ENCODE measurements at regions not wholly inside any gene's neighbourhood (a gene's known extent, or its start where the extent isn't known, plus 50 kb on each side); places are given as distances from the start of the nearest gene placed in this dataset.

- Histone ChIP-seq H3K4me3 (no peak overlapping the region), H3K27me3 (no peaks in the 10 kb centered on the region), H3K9me3 (no peaks in the 10 kb centered on the region), H3K4me1 (no peaks in the 10 kb centered on the region), H3K36me3 (no peaks in the 10 kb centered on the region), H3K27ac (no peak overlapping the region)
- intact Hi-C loops (cut with DNase I; ENCODE audit: low total_unique reads): no loop called here
- TF ChIP-seq POLR2A (IDR thresholded peaks at IDR 0.05): no peak
- TF ChIP-seq, protein P1, sequence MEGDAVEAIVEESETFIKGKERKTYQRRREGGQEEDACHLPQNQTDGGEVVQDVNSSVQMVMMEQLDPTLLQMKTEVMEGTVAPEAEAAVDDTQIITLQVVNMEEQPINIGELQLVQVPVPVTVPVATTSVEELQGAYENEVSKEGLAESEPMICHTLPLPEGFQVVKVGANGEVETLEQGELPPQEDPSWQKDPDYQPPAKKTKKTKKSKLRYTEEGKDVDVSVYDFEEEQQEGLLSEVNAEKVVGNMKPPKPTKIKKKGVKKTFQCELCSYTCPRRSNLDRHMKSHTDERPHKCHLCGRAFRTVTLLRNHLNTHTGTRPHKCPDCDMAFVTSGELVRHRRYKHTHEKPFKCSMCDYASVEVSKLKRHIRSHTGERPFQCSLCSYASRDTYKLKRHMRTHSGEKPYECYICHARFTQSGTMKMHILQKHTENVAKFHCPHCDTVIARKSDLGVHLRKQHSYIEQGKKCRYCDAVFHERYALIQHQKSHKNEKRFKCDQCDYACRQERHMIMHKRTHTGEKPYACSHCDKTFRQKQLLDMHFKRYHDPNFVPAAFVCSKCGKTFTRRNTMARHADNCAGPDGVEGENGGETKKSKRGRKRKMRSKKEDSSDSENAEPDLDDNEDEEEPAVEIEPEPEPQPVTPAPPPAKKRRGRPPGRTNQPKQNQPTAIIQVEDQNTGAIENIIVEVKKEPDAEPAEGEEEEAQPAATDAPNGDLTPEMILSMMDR (IDR thresholded peaks at IDR 0.05): no peak
- DNase-seq: no peak
These were observed 317.8 kb downstream of the SNX13 start for GRCh38 chr7:17622451-17622850.

- intact Hi-C loops (cut with DNase I; ENCODE audit: low total_unique reads): no loop called here
- Histone ChIP-seq H3K27me3 (no peaks in the 10 kb centered on the region), H3K36me3 (no peaks in the 10 kb centered on the region), H3K4me1 (no peaks in the 10 kb centered on the region), H3K4me3 (no peak overlapping the region), H3K27ac (no peak overlapping the region), H3K9me3 (no peaks in the 10 kb centered on the region)
- TF ChIP-seq, protein P1 (IDR thresholded peaks at IDR 0.05): no peak
- TF ChIP-seq POLR2A (IDR thresholded peaks at IDR 0.05): no peak
- no peak for DNase-seq
These were observed 316.6 kb downstream of the SNX13 start for GRCh38 chr7:17623546-17624185.

GRCh38 chr7:17624379-17624778 lies 315.9 kb downstream of the SNX13 start:
- H3K36me3 ChIP-seq: no peaks in the 10 kb centered on the region
- no peak overlapping the region for H3K4me3 ChIP-seq
- no peaks in the 10 kb centered on the region for H3K9me3 ChIP-seq
- no peak for TF ChIP-seq POLR2A (IDR thresholded peaks at IDR 0.05)
- TF ChIP-seq, protein P1 (IDR thresholded peaks at IDR 0.05): no peak
- no peak for DNase-seq
- H3K27ac ChIP-seq: no peak overlapping the region
- intact Hi-C loops (cut with DNase I; ENCODE audit: low total_unique reads): no loop called here
- no peaks in the 10 kb centered on the region for H3K27me3 ChIP-seq
- H3K4me1 ChIP-seq: no peaks in the 10 kb centered on the region

DNA sequence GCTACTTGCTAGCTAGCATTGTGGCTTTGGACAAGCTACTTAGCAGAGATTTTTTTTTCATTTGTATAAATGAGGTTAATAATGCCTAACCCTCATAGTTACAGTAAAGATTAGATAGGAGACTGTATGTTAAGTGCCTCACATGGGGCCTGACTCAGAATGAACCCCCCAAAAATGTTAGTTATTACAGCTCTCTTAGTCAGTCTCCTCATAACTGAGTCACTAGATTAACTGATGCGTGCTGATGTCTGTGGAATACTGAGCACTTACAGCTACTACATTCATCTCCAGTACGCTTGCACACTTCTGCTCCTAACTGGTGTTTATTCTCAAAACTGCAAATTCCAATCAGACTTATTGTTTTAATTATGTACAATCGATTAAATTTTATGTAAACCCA lies 315.3 kb downstream of the SNX13 start:
- Histone ChIP-seq H3K4me1 (no peaks in the 10 kb centered on the region), H3K9me3 (no peaks in the 10 kb centered on the region), H3K27me3 (no peaks in the 10 kb centered on the region), H3K27ac (no peak overlapping the region), H3K36me3 (no peaks in the 10 kb centered on the region), H3K4me3 (no peak overlapping the region)
- no peak for DNase-seq
- intact Hi-C loops (cut with DNase I; ENCODE audit: low total_unique reads): no loop called here
- TF ChIP-seq, protein P1 (IDR thresholded peaks at IDR 0.05): no peak
- TF ChIP-seq POLR2A (IDR thresholded peaks at IDR 0.05): no peak

- H3K4me1 ChIP-seq: no peaks in the 10 kb centered on the region
- H3K27me3 ChIP-seq: no peaks in the 10 kb centered on the region
- H3K9me3 ChIP-seq: no peaks in the 10 kb centered on the region
- intact Hi-C loops (cut with DNase I; ENCODE audit: low total_unique reads): no loop called here
- DNase-seq: no peak
- no peaks in the 10 kb centered on the region for H3K36me3 ChIP-seq
- no peak overlapping the region for H3K4me3 ChIP-seq
- TF ChIP-seq, protein P1 (IDR thresholded peaks at IDR 0.05): no peak
- no peak for TF ChIP-seq POLR2A (IDR thresholded peaks at IDR 0.05)
- H3K27ac ChIP-seq: no peak overlapping the region
These were observed 314.1 kb downstream of the SNX13 start for GRCh38 chr7:17626235-17626634.
